Activated naive CD4-positive, alpha-beta T cell (primary cell): ENCODE measurements at regions not wholly inside any gene's neighbourhood (a gene's known extent, or its start where the extent isn't known, plus 50 kb on each side); places are given as distances from the start of the nearest gene placed in this dataset.
"Not testable (repeated sequence)": the region's sequence is repeated elsewhere in the genome, so short reads cannot be mapped to it uniquely, and the experiment has no call there.

Experiments used
- DNase-seq, 4 experiments: peaks; one replicate each; lab custom pipeline; 2025; lab: John Stamatoyannopoulos, UW

DNA sequence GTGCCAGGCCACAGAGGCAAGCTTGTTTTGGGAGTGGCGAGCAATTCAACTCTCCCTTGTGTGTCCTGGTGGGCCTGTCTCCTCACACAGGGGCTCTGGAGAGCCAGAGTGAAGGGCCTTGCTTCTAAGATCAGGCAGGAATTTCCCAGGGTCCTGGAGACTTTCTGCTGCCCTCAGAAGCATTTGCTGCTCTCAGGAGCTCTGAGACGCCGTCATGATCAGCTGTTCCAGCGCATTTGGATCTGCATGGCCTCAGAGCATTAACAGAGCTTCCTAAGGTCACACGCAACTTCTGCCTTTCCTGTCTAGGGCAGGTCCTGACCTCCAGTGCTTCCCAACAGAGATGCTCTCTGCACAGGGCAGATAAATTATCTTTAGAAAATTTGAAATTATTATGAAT lies 52.2 kb upstream of the C10orf90 start:
- no peak for DNase-seq

DNA sequence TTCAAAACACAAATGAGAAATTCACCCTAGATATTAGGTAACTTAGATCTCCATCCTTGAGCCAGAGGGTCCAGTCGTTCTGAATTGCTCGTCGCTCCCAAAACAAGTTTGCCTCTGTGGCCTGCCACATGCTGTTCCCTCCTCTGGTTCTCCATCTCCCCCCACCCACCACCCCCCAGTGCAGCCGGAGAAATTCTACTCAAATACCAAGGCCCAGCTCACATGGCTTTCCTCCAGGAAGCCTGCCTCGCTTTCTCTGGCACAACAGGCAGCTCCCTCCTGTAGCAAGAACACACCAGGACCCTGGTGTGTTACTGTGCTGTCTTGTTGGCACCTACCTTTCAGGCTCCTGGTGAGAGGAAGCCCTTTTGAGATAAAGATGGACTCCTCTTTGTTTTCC lies 52.7 kb upstream of the C10orf90 start:
- DNase-seq, result no peak

DNA sequence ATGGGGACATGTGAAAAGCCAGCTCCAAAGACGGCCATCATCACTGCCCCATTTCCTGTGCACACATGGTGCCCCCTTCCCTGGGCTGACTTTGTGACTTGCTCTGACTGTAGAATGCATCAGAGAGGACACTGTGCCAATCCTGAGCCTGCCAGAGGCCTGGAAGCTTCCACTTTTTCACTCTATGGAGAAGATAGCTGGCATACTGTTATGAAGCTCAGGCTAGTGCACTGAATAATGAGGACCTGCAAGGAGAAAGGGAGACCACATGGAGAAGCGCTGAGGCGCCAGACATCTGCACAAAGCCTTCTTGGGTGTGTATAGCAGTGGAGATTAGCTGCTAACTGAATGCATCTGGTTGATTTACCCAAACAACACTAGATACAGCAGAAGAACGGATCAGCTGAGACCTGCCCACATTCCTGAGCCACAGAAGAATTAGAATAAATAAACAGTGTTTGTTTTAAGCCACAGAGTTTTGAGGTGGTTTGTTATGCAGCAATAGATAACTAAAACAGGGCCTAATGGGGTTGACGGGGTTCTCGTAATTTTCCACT lies 58.9 kb upstream of the C10orf90 start:
- DNase-seq, result no peak

- no peak for DNase-seq
Measured at GRCh38 chr10:126730856-126731609, 60.5 kb upstream of the C10orf90 start.

DNA sequence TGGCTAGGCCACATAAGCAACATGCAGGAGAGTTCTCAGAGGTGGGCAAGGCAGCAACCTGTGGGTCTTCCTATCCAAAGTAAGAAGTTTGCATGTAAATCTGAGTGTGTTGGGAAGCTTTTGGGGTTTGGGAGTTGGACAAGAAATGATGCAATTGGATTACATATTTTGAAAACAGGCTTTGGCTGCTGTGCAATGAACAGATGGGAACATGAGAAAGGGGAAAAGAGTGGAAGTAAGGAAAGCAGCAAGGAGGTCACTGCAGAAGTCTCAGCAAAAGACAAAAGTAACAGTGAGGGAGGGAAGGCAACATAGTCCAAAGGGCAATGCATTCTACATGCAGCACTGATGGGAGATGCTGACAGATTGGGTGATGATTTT lies 61.1 kb upstream of the C10orf90 start:
- no peak for DNase-seq

- no peak for DNase-seq
Measured at GRCh38 chr10:126732308-126732707, 61.8 kb upstream of the C10orf90 start.

DNA sequence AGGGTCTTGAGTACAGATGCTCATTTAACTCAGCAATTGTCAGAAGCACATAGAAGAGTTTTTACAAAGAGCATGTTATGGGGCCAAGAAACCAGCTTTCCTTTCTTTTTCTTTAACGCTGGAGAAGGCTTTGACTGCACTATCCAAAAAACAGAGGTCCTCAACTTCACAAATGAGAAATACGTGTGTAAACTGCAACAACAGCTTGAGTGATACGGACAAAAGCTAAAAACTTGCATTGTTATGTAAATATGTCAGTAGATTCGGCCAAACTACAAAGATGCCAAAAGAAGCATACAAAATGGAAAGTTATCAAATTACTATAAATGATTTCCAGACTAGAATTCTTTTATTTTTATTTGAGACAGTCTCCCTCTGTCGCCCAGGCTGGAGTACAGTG lies 62.4 kb upstream of the C10orf90 start:
- no peak for DNase-seq

DNA sequence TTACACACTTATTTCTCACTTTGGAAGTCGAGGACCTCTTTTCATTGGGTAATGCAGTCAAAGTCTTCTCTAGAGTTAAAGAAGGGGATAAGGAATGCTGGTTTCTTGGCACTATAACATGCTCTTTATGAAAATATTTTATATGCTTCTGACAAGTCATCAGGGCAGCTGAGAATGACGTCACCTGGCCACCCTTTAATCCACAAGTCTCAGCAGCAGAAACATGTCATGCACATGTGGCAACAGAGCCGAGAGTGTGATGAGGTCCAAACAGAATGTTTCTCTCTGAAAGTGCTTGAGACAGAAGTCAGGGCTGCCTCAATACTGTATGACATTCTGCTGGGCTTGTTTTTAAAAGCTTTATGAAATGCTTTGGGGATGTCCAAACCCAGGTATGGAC lies 63.5 kb upstream of the C10orf90 start:
- no peak for DNase-seq

DNA sequence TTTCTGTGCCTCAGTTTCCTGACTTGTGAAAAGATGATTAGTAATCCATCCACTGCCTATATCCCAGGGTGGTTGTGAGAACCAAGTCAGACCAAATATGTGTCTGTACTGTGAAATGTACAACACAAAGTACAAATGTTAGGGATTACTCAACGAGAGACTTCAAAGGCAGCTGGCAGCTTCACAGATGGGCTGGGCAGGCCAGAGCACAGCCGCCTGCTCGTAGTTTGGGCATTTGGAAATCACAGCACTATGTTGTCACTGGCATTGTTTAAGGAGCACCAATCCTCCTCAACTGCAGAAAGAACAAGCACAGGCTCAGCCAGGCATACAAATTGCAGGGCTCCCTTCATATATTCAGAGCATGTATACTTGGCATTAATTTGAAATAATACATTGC lies 64.5 kb upstream of the C10orf90 start:
- no peak for DNase-seq

DNA sequence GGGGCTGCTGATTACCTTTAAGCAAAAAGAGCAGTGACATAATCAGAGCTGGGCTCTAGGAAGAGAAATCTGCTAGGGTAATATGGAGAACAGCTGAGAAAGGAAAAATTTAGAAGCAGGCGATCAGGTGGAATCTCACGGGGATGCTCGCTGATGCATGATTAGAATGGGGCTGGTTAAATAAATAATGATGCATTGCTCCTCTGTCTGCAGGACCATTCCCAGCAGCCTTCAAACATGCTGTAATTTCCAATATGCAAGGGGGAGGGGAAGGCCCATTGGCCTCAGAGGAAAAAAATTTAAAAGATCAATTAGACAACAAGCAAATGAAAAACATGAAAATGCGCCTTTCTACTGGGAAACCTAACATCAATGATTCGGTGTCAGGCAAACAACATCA lies 65.6 kb upstream of the C10orf90 start:
- no peak for DNase-seq

DNA sequence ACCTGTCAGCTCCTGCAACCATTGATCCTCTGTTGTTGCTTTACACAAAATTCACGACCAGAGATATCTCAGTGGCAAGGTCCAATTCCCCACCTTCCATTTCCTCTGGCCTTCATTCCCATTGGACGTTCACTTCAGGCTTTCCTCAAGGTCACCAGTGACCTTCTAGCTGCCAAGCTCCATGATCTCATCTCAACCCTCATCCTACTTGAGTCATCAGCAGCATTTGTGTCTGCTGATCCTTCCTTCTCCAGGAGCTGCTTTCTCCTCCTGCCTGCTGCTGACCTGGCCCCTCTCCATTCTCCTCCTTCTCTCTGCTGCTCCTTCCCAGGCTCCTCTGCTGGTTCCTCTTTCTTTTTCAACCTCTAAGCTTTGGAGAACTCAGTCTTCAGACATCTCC lies 66.2 kb upstream of the C10orf90 start:
- no peak for DNase-seq

DNA sequence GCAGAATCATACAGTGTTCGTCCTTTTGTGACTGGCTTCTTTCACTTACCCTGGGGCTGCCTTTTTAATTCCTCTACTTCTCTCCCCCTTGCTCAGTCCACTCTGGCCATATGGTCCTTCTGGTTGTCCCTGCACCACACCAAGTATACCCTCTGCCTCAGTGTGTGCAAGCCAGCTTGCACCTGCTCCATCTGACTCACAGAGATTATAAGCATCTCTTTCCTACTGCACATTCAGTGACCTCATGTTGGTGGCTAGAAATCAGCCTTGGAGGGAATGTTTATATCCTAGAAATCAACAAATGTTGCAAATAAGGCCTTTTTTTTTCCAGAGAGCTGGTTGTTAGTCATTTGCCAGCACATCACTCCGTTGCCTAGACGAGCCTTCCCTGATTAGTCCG lies 67.5 kb upstream of the C10orf90 start:
- DNase-seq, result no peak

DNA sequence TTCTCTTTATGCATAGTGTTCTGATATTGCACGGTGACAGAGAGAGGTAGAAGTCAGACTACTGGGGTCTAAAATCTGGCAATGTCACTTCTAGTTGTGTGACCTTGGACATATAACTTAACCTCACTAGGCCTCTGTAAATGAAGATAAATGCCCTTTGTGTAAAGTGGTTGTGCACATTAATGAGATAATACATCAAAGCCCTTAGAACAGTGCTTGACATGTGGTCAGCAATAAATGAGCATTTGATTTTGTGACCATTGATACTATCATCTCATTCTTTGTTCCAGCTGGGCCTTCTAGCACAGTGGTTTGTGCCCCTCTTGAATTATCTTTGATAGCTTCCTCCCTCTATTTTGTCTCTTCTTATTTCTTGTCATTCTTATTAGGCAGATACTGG lies 74.1 kb upstream of the C10orf90 start:
- no peak for DNase-seq

- peak in 2 of 4 experiments; percentile 1 to 3 for DNase-seq
Measured at GRCh38 chr10:126749015-126749655, 78.6 kb upstream of the C10orf90 start.

GRCh38 chr10:126754966-126755365 lies 84.5 kb upstream of the C10orf90 start:
- no peak for DNase-seq

DNA sequence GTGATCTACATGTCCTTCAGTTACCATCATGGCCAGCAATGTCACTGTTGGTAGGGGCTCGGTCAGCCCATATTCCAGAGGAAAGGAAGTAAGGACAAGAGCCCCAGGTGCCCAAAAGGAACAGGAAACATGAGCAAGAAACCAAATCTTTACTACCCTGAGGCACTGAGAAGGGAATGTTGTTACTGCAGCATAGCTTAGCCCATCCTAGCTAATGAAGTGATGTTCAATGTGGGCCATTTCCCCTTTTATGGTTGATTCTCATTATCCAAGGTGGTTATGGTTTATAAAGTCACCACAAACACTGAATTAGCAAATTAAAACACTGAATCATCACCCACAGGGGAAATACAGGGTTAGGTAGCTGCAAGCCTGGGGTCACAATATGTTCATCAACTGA lies 88.4 kb upstream of the C10orf90 start:
- no peak for DNase-seq

GRCh38 chr10:126759531-126759930 lies 89.0 kb upstream of the C10orf90 start:
- DNase-seq, result no peak

DNA sequence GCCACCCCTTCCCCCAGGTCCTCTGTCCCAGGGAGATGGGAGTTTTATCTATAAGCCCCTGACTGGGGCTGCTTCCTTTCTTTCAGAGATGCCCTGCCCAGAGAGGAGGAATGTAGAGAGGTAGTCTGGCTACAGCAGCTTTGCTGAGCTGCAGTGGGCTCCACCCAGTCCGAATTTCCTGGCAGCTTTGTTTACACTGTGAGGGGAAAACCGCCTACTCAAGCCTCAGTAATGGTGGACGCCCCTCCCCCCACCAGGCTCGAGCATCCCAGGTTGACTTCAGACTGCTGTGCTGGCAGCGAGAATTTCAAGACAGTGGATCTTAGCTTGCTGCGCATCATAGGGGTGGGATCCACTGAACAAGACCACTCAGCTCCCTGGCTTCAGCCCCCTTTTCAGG lies 96.2 kb upstream of the C10orf90 start:
- not testable (repeated sequence) for DNase-seq

DNA sequence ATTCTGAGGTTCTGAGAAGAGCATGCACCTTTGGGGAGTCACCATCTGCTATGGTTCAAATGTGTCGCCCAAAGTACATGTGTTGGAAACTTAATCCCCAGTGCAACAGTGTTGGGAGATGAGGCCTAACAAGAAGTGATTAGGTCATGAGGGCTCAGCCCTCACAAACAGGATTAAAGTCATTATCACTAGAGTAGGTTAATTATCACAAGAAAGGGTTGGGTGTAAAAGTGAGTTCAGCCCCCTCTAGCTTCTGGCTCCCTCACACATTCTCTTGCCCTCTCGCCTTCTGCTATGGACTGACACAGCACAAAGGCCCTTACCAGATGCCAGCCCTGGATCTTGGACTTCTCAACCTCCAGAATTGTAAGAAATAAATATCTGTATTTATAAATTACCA lies 100.3 kb upstream of the C10orf90 start:
- DNase-seq, result no peak

DNA sequence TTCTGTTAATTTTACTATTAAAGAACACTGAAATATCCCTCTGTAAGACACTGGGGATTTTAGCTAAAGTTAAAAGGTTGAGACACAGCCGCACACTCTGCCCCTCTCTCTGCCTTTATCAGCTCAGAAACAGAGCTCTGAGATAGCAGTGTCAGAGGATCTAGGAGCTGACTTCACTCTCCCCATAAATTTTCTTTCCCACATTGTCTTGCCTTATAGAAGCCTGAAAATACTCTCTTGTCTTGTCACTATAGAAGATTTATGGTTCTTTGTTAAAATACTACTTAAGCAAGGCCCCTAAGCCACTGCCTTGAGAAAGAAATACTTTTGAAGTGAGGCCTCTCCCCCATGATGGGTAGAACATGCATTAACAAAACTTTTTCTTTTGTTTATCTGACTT lies 105.7 kb upstream of the C10orf90 start:
- DNase-seq, result no peak

DNA sequence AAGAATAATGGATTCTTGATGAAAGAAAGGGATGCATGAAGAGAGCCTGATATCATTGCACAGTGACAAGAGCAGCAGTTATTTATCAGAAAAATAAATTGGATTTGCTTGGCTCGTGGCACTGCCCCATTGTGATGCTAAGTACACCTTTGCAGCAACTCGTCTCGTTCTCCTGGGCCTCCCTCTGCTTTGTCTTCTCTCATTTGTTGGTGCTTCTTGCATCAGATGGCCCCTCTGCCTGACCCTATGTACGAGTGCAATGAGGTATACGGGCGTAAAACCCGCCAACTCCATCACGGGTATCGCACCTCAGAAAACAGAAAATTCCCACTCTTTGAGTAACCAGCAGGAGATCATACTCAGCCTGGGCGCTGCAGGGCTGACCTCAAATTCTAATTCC lies 107.2 kb upstream of the C10orf90 start:
- no peak for DNase-seq

GRCh38 chr10:126781450-126782216 lies 111.1 kb upstream of the C10orf90 start:
- no peak for DNase-seq
